ENCODE measurements at regions not wholly inside any gene's neighbourhood (a gene's known extent, or its start where the extent isn't known, plus 50 kb on each side); places are given as distances from the start of the nearest gene placed in this dataset.

DNA sequence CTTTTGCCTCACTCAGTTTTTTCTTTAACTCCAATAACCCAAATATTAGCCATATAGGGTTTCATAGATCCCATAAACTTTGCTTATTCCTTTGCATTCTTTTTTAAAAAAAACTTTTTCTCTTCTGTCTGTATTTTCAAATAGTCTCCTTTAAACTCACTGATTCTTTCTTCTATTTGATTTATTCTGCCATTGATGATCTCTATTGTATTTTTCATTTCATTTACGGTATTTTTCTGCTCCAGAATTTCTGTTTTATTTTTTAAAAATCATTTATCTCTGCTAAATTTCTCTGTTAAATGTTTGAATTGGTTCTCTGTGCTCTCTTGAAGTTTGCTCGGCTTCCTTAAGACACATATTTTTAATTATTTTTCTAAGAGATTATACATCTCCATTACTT is 573.3 kb upstream of the MAN1A1 start:
- H3K27ac ChIP-seq (replicated peaks), result no peak overlapping the region
- no peak for TF ChIP-seq SPI1 (IDR thresholded peaks at IDR 0.05; ENCODE audit: borderline replicate concordance, low read depth)
- TF ChIP-seq, protein P1, sequence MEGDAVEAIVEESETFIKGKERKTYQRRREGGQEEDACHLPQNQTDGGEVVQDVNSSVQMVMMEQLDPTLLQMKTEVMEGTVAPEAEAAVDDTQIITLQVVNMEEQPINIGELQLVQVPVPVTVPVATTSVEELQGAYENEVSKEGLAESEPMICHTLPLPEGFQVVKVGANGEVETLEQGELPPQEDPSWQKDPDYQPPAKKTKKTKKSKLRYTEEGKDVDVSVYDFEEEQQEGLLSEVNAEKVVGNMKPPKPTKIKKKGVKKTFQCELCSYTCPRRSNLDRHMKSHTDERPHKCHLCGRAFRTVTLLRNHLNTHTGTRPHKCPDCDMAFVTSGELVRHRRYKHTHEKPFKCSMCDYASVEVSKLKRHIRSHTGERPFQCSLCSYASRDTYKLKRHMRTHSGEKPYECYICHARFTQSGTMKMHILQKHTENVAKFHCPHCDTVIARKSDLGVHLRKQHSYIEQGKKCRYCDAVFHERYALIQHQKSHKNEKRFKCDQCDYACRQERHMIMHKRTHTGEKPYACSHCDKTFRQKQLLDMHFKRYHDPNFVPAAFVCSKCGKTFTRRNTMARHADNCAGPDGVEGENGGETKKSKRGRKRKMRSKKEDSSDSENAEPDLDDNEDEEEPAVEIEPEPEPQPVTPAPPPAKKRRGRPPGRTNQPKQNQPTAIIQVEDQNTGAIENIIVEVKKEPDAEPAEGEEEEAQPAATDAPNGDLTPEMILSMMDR (IDR thresholded peaks at IDR 0.05; ENCODE audit: insufficient read depth, low read length), result no peak
- no peak for TF ChIP-seq POLR2AphosphoS5 (IDR thresholded peaks at IDR 0.05; ENCODE audit: low read depth)
- TF ChIP-seq GABPA (IDR thresholded peaks at IDR 0.05; ENCODE audit: low read depth), result no peak
- TF ChIP-seq, protein P2, sequence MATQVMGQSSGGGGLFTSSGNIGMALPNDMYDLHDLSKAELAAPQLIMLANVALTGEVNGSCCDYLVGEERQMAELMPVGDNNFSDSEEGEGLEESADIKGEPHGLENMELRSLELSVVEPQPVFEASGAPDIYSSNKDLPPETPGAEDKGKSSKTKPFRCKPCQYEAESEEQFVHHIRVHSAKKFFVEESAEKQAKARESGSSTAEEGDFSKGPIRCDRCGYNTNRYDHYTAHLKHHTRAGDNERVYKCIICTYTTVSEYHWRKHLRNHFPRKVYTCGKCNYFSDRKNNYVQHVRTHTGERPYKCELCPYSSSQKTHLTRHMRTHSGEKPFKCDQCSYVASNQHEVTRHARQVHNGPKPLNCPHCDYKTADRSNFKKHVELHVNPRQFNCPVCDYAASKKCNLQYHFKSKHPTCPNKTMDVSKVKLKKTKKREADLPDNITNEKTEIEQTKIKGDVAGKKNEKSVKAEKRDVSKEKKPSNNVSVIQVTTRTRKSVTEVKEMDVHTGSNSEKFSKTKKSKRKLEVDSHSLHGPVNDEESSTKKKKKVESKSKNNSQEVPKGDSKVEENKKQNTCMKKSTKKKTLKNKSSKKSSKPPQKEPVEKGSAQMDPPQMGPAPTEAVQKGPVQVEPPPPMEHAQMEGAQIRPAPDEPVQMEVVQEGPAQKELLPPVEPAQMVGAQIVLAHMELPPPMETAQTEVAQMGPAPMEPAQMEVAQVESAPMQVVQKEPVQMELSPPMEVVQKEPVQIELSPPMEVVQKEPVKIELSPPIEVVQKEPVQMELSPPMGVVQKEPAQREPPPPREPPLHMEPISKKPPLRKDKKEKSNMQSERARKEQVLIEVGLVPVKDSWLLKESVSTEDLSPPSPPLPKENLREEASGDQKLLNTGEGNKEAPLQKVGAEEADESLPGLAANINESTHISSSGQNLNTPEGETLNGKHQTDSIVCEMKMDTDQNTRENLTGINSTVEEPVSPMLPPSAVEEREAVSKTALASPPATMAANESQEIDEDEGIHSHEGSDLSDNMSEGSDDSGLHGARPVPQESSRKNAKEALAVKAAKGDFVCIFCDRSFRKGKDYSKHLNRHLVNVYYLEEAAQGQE (IDR thresholded peaks at IDR 0.05; ENCODE audit: insufficient replicate concordance, low read depth), result no peak
- no peak for DNase-seq (ENCODE audit: low read depth in 1 of 2, low spot score in 1 of 2)
- H3K4me3 ChIP-seq (replicated peaks; ENCODE audit: insufficient read depth, low read length), result no peak overlapping the region
- no peaks in the 10 kb centered on the region for H3K27me3 ChIP-seq (ENCODE audit: insufficient read depth, poor library complexity, severe bottlenecking)

DNA sequence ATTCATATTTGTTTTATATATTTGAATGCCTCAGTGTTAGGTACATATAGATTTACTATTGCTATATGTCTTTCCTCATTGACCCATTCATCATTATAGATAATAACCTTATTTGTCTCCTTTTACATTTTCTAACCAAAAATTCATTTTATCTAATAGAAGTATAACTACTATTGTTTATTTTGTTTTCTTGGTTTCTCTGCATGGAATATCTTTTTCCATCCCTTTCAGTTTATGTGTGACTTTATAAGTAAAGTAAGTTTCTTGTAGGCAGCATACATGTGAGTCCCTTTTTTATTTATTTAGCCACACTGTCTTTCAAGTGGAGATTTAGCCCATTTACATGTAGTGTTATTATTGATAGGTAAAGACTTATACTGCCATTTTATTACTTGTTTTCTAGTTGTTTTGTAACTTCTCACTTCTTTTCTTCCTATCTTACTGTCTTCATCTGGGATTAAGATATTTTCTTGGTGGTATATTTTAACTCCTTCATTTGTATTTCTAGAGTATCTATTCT is 572.0 kb upstream of the MAN1A1 start:
- Histone ChIP-seq H3K27me3 (ENCODE audit: insufficient read depth, poor library complexity, severe bottlenecking) (no peaks in the 10 kb centered on the region), H3K4me3 (replicated peaks; ENCODE audit: insufficient read depth, low read length) (no peak overlapping the region), H3K27ac (replicated peaks) (no peak overlapping the region)
- DNase-seq (ENCODE audit: low read depth in 1 of 2, low spot score in 1 of 2), result no peak
- TF ChIP-seq SPI1 (IDR thresholded peaks at IDR 0.05; ENCODE audit: borderline replicate concordance, low read depth), result no peak
- TF ChIP-seq, protein P1 (IDR thresholded peaks at IDR 0.05; ENCODE audit: insufficient read depth, low read length), result no peak
- TF ChIP-seq, protein P2 (IDR thresholded peaks at IDR 0.05; ENCODE audit: insufficient replicate concordance, low read depth), result no peak
- no peak for TF ChIP-seq POLR2AphosphoS5 (IDR thresholded peaks at IDR 0.05; ENCODE audit: low read depth)
- TF ChIP-seq GABPA (IDR thresholded peaks at IDR 0.05; ENCODE audit: low read depth), result no peak

DNA sequence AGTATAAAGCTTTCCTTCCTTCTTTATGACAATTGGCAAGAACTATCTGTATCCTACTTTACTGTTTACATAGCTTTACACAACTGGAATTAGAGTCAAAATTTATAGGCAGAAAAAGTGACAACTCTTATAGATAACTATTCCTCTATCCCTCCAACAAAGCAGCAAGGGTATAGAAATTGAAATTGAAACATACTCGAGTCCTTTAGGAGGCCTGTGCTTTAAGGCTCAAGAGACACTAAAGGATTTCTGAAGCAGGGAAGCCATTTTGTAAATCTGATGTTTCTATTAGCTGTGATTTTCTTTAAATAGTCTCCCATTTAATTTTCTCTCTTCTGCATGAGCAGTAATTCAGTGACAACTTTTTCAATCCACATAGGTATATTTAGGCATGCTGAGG is 567.6 kb upstream of the MAN1A1 start:
- Histone ChIP-seq H3K27me3 (ENCODE audit: insufficient read depth, poor library complexity, severe bottlenecking) (no peaks in the 10 kb centered on the region), H3K4me3 (replicated peaks; ENCODE audit: insufficient read depth, low read length) (no peak overlapping the region), H3K27ac (replicated peaks) (no peak overlapping the region)
- DNase-seq (ENCODE audit: low read depth in 1 of 2, low spot score in 1 of 2), result no peak
- TF ChIP-seq GABPA (IDR thresholded peaks at IDR 0.05; ENCODE audit: low read depth) (no peak), SPI1 (IDR thresholded peaks at IDR 0.05; ENCODE audit: borderline replicate concordance, low read depth) (no peak), POLR2AphosphoS5 (IDR thresholded peaks at IDR 0.05; ENCODE audit: low read depth) (no peak)
- TF ChIP-seq, protein P1 (IDR thresholded peaks at IDR 0.05; ENCODE audit: insufficient read depth, low read length), result no peak
- TF ChIP-seq, protein P2 (IDR thresholded peaks at IDR 0.05; ENCODE audit: insufficient replicate concordance, low read depth), result no peak

Measured in HL-60 (cell line).